DOHH2 (cell line): ENCODE measurements at regions not wholly inside any gene's neighbourhood (a gene's known extent, or its start where the extent isn't known, plus 50 kb on each side); places are given as distances from the start of the nearest gene placed in this dataset.

Experiments used
- EZH2phosphoT487 ChIP-seq: fragments of 200-600 bp; sonication (generic); IDR thresholded peaks from 2 replicates; pipeline ENCODE4 v1.6.1; 2017; ENCODE audit warnings: borderline replicate concordance, mild to moderate bottlenecking, antibody characterized with exemption, low read length, moderate library complexity, mixed read lengths
- TF ChIP-seq, protein P1 (sequence below): fragments of 200-600 bp; sonication (generic); IDR thresholded peaks from one replicate; pipeline ENCODE4 v1.5.1; 2014; ENCODE audit warnings: antibody characterized with exemption, mild to moderate bottlenecking, low read depth, low read length; ENCODE audit not compliant: poor library complexity, severe bottlenecking

GRCh38 chr14:104371031-104371430 is 208.5 kb upstream of the C14orf180 start:
- TF ChIP-seq, protein P1, sequence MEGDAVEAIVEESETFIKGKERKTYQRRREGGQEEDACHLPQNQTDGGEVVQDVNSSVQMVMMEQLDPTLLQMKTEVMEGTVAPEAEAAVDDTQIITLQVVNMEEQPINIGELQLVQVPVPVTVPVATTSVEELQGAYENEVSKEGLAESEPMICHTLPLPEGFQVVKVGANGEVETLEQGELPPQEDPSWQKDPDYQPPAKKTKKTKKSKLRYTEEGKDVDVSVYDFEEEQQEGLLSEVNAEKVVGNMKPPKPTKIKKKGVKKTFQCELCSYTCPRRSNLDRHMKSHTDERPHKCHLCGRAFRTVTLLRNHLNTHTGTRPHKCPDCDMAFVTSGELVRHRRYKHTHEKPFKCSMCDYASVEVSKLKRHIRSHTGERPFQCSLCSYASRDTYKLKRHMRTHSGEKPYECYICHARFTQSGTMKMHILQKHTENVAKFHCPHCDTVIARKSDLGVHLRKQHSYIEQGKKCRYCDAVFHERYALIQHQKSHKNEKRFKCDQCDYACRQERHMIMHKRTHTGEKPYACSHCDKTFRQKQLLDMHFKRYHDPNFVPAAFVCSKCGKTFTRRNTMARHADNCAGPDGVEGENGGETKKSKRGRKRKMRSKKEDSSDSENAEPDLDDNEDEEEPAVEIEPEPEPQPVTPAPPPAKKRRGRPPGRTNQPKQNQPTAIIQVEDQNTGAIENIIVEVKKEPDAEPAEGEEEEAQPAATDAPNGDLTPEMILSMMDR: no peak
- TF ChIP-seq EZH2phosphoT487: no peak
